ENCODE measurements at regions not wholly inside any gene's neighbourhood (a gene's known extent, or its start where the extent isn't known, plus 50 kb on each side); places are given as distances from the start of the nearest gene placed in this dataset.

GRCh38 chr6:166691199-166691598, 64.1 kb upstream of the RPS6KA2 start:
- no peak for TF ChIP-seq POLR2A (IDR thresholded peaks at IDR 0.05)
- TF ChIP-seq POLR2AphosphoS5 (IDR thresholded peaks at IDR 0.05) = no peak
